NCI-H187 treated with DMSO at 0.1 percent for 48 hours (cell line): ENCODE measurements at regions not wholly inside any gene's neighbourhood (a gene's known extent, or its start where the extent isn't known, plus 50 kb on each side); places are given as distances from the start of the nearest gene placed in this dataset.

Source experiments
- DNase-seq: peaks from one replicate; lab custom pipeline; 2025; lab: John Stamatoyannopoulos, UW

GRCh38 chr1:82215853-82216175 is 415.1 kb downstream of the ADGRL2 start:
- no peak for DNase-seq

GRCh38 chr1:82215056-82215852 is 414.5 kb downstream of the ADGRL2 start:
- DNase-seq = no peak

- DNase-seq = no peak
Measured at GRCh38 chr1:82214606-82215005, 413.9 kb downstream of the ADGRL2 start.

- DNase-seq = no peak
Measured at GRCh38 chr1:82197606-82198005, 396.9 kb downstream of the ADGRL2 start.

GRCh38 chr1:82195245-82195644 is 394.5 kb downstream of the ADGRL2 start:
- DNase-seq = no peak

GRCh38 chr1:82185084-82185483 is 384.4 kb downstream of the ADGRL2 start:
- DNase-seq = no peak

GRCh38 chr1:82181846-82182245 is 381.1 kb downstream of the ADGRL2 start:
- DNase-seq = no peak

GRCh38 chr1:82179131-82179530 is 378.4 kb downstream of the ADGRL2 start:
- DNase-seq = no peak

GRCh38 chr1:82177192-82177591 is 376.5 kb downstream of the ADGRL2 start:
- DNase-seq = no peak

GRCh38 chr1:82171955-82172354 is 371.2 kb downstream of the ADGRL2 start:
- DNase-seq = no peak

- DNase-seq = no peak
Measured at GRCh38 chr1:82168482-82168881, 367.7 kb downstream of the ADGRL2 start.

- DNase-seq = no peak
Measured at GRCh38 chr1:82165304-82165703, 364.6 kb downstream of the ADGRL2 start.

GRCh38 chr1:82162486-82163420 is 362.0 kb downstream of the ADGRL2 start:
- peak; percentile 80 for DNase-seq

GRCh38 chr1:82161700-82162141 is 361.0 kb downstream of the ADGRL2 start:
- peak; percentile 35 for DNase-seq

GRCh38 chr1:82160903-82161302 is 360.2 kb downstream of the ADGRL2 start:
- DNase-seq = no peak

GRCh38 chr1:82160036-82160435 is 359.3 kb downstream of the ADGRL2 start:
- DNase-seq = no peak

GRCh38 chr1:82158981-82159380 is 358.2 kb downstream of the ADGRL2 start:
- DNase-seq = no peak

- no peak for DNase-seq
Measured at GRCh38 chr1:82154219-82154970, 353.7 kb downstream of the ADGRL2 start.

- DNase-seq = no peak
Measured at GRCh38 chr1:82153752-82154151, 353.0 kb downstream of the ADGRL2 start.

GRCh38 chr1:82153272-82153629 is 352.5 kb downstream of the ADGRL2 start:
- no peak for DNase-seq

- DNase-seq = no peak
Measured at GRCh38 chr1:82152356-82153271, 351.9 kb downstream of the ADGRL2 start.
